Activated T-cell treated with anti-CD3 and anti-CD28 coated beads for 48 hours (primary cell): ENCODE measurements at regions not wholly inside any gene's neighbourhood (a gene's known extent, or its start where the extent isn't known, plus 50 kb on each side); places are given as distances from the start of the nearest gene placed in this dataset.

Experiments
- DNase-seq: peaks from one replicate; pipeline ENCODE4 v3.0.0-alpha.2; 2020; ENCODE audit warnings: low read depth

DNA sequence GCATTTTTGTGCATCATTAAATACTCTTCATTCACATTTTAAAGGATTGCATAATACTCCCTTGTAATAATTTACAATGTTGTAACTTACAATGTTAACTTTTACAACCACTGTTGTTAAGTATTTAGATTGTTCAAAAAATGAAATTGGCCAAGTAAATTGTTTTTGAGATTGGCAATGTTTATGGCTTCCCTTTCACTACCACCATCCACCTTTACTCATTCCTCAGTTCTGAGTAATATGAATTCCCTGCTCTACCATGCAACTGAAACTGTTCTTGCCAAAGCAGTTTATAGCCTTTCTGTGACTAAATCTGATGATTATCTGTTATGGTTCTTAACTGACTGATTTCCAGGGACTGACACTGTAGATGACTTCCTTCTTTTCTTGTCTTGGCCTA, 80.5 kb upstream of the TMEM106B start:
- no peak for DNase-seq

DNA sequence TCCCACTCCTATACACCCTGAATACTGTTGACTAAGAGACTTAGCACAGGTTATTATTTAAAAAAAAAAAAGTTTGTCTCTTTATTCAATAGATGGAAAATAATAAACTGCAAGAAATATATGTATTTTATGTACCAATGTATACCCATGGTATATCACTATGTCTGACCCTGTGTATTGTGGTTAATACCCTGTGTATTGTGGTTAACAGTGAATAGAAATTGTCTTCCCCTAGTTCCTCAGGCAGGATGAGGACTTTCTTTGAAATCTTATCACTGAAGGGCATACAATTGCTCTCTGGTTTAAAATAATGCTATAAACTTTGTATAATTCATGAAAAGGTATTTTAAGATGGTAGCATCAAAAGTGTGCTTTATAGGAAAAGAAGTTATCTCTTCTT, 80.0 kb upstream of the TMEM106B start:
- no peak for DNase-seq

GRCh38 chr7:12133865-12134264, 77.2 kb upstream of the TMEM106B start:
- DNase-seq: no peak

DNA sequence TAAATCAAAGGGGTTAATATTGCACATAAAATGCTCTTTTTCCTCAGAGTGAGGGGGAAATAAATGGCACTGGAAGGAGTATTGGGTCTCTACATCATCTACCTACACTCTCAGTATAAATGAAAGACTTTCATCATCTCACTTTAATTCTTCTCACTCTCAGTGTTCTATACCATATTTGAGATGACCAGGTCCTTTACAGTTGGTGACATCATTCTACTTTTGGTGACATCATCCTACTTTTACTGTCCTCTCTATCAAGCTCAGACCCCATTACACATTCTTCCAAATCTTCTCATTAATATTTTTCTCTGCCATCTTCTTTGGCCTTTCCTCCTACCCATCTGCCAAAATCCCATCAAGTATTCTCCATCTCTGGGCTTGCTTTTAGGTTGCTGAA, 74.6 kb upstream of the TMEM106B start:
- DNase-seq: no peak

DNA sequence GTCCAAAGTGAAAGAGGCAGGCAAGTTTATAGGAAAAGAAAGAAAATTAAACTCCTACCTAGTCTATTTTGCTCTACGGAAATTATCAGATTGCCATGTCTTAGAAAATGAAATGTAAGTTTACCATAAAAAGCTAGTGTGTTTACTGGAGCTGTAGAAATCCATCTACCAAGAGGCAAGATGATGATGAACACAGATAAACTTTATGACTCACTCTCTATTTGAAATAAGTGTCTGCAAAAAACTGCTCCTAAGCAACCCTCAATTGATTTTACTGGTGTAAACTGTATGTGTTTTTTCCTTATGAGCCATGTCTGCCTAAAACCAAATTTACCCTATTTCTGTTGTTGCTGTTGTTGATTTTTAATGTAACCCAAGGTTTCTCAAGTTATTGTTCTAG, 73.8 kb upstream of the TMEM106B start:
- no peak for DNase-seq

DNA sequence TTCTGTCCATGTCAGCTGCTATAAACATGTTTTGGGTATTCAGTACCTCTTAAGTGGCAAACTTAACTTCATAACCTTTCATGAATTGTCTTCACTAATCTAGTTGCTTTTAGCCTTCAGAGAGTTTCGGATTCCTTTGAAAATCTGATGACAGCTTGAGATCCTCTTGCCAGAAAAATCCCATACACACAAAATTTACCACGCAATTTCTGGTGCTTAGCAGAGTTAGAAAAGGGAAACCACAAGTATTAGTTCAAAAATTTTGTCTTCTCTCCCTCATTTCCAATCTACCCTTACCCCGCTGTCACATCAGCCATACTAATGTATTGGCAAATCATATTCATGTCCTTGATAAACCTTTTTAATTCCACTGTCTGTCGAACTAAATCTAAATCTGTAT, 72.7 kb upstream of the TMEM106B start:
- no peak for DNase-seq

- DNase-seq: no peak
Observed at GRCh38 chr7:12139416-12139815, 71.7 kb upstream of the TMEM106B start.

DNA sequence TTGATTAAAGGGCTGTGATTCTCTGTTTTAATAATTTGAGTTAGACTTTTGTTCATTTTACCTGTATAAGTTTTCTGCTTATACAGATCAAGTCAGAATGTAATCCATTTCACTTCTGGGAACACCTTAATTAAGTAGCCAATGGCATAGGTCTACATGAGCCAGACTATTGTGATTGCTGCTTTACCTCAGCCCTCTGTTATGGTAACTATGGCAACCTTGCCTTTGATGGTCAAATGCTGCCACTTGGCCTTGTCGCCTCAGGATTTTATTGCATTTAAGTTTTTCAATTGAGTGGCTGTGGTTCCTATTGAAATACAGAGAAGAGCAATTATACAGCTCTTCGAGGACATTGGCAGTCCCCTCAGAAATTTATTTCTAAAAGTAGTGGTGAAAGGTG, 64.3 kb upstream of the TMEM106B start:
- no peak for DNase-seq

DNA sequence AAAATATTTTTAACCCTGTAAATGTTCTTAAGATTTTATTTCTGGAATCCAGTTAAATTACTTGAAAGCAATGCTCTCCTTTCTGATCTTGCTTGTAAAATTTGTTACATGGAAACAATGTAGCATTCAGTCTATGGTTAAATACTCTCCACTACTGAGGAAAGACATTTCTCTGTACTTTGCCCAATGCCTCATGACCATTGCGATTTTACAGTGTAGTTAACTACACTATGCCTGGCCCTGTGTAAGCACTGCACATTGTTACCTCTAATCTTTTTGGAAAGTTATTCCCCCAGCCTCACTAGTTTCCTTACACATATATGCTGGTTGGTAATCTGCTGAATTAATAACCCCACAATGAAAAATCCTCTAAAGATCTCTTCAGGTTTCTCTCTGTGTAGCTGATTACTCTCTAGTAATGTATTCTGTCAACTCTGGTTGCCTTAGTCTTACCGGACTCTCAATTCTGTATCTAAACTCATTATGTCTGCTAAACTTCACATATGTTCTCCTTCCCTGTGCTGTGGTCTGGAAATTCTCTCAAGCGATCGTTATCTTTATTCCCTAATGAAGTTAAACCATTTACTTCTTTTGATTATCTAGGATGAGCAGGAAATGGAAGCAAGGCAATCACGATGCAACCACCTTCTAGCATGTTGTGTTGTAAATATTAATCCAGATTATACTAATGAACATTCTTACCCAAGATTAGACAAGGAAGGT, 58.7 kb upstream of the TMEM106B start:
- DNase-seq: no peak

DNA sequence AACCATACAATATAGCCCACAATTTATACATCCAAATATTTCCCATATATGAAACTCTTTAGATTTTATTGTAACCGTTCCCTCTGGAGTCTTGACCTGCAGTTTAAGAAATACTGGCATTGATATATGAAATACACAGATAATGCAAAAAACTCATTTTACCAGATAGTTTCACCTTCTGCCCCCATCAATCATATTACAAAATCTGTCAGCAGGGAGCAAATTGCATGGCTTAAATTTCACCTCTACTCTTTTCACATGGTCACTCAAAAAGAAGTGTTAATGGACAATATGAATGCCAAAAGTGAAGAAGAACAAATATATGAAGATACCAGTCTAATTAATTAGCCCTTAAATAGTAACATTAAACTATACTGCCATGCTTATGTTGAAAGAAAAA, 57.0 kb upstream of the TMEM106B start:
- no peak for DNase-seq

- DNase-seq: no peak
Observed at GRCh38 chr7:12157517-12157916, 53.6 kb upstream of the TMEM106B start.

GRCh38 chr7:12158334-12159060, 52.6 kb upstream of the TMEM106B start:
- no peak for DNase-seq

GRCh38 chr7:12161146-12161545, 49.9 kb upstream of the TMEM106B start:
- DNase-seq: no peak
